HCT116 (cell line): ENCODE measurements at regions not wholly inside any gene's neighbourhood (a gene's known extent, or its start where the extent isn't known, plus 50 kb on each side); places are given as distances from the start of the nearest gene placed in this dataset.

Source experiments
- ATAC-seq: fragments of 200-7000 bp; cut with Tn5 transposase; 2 replicates; pipeline ENCODE4 v1.9.1; 2020; ENCODE audit warnings: mild to moderate bottlenecking, moderate library complexity
- BruUV-seq: library from RNA; stranded (reverse); fragments of 400-500 nt; replicated peaks from 2 replicates; lab custom pipeline; 2021; lab: Mats Ljungman, UMichigan
- CTCF ChIA-PET: fragments of 300-600 bp; sonication (Branson Sonifier 250); formaldehyde crosslinking; loops from one replicate; lab custom pipeline; 2021; ENCODE audit warnings: antibody characterized with exemption; lab: Charles Lee
- POLR2A ChIA-PET: fragments of 300-600, 350-600 bp; sonication (Branson Sonifier 250); formaldehyde crosslinking; loops from one replicate; lab custom pipeline; 2021; ENCODE audit warnings: antibody characterized with exemption; lab: Charles Lee
- RAD21 ChIA-PET, 2 experiments: fragments of 300-600 bp; sonication (Branson Sonifier 250); formaldehyde crosslinking; loops; one replicate each; lab custom pipeline; 2023; ENCODE audit warnings: low total read pairs in 2 of 2; ENCODE audit not compliant: uncharacterized antibody in 2 of 2, unreplicated experiment in 2 of 2, low non-redundant PET in 1 of 2; lab: Charles Lee
- DNase-seq: peaks from one replicate; pipeline ENCODE4 v3.0.0-alpha.2; 2010; ENCODE audit warnings: low read depth, low spot score
- H2AFZ ChIP-seq: fragments of 200-600 bp; shearing (Covaris generic), sonication (generic); 2 replicates; pipeline ENCODE4 v1.6.1; 2017; ENCODE audit warnings: low read depth, mixed run types, mixed read lengths, antibody characterized with exemption, low read length; ENCODE audit not compliant: poor library complexity, severe bottlenecking
- H3K27ac ChIP-seq: 2 replicates; pipeline ENCODE4 v1.5.1; 2012; ENCODE audit warnings: low read depth, low read length
- H3K27me3 ChIP-seq: fragments of 200-600 bp; sonication (generic); 2 replicates; pipeline ENCODE4 v1.6.1; 2016; ENCODE audit warnings: mixed run types, low read length, mixed read lengths; ENCODE audit not compliant: insufficient read depth
- H3K36me3 ChIP-seq, 2 experiments: fragments of 200-500 bp in 1 of 2; fragments of 200-600 bp in 1 of 2; sonication (Bioruptor generic) in 1 of 2; sonication (generic) in 1 of 2; 2 replicates each; pipeline versions ENCODE4 v1.5.1 to v1.6.1; 2014 to 2016; ENCODE audit warnings: low read length in 2 of 2, inconsistent platforms in 1 of 2, mixed read lengths in 1 of 2, mixed run types in 1 of 2; ENCODE audit not compliant: insufficient read depth in 2 of 2, control insufficient read depth in 1 of 2
- H3K4me1 ChIP-seq, 2 experiments: fragments of 200-600 bp in 1 of 2; sonication (generic) in 1 of 2; 2 replicates each; pipeline versions ENCODE4 v1.5.1 to v1.6.1; 2012 to 2017; ENCODE audit warnings: low read length in 2 of 2, inconsistent platforms in 1 of 2, mild to moderate bottlenecking in 1 of 2, mixed read lengths in 1 of 2, mixed run types in 1 of 2, moderate library complexity in 1 of 2; ENCODE audit not compliant: insufficient read depth in 2 of 2, control insufficient read depth in 1 of 2
- H3K4me2 ChIP-seq: fragments of 200-600 bp; sonication (generic); 2 replicates; pipeline ENCODE4 v1.6.1; 2017; ENCODE audit warnings: mixed run types, low read length, mixed read lengths
- H3K4me3 ChIP-seq, 2 experiments: fragments of 200-600 bp in 1 of 2; sonication (generic) in 1 of 2; replicated peaks in 1 of 2; 2 replicates each; pipeline ENCODE4 v1.5.1; 2011 to 2016; ENCODE audit warnings: low read length in 2 of 2, control low read depth in 1 of 2, low read depth in 1 of 2, mild to moderate bottlenecking in 1 of 2, mixed read lengths in 1 of 2, mixed run types in 1 of 2
- H3K79me2 ChIP-seq: fragments of 200-600 bp; sonication (generic); 2 replicates; pipeline ENCODE4 v1.6.1; 2017; ENCODE audit warnings: mild to moderate bottlenecking, mixed run types, low read length, moderate library complexity, mixed read lengths; ENCODE audit not compliant: insufficient read depth
- H3K9ac ChIP-seq: fragments of 200-600 bp; sonication (generic); 2 replicates; pipeline ENCODE4 v1.6.1; 2016; ENCODE audit warnings: low read length, mixed read lengths
- H3K9me2 ChIP-seq: fragments of 200-600 bp; sonication (generic), shearing (Covaris generic); 2 replicates; pipeline ENCODE4 v1.6.1; 2017; ENCODE audit warnings: mixed run types, mild to moderate bottlenecking, moderate library complexity; ENCODE audit not compliant: insufficient read depth
- H3K9me3 ChIP-seq, 2 experiments: fragments of 200-500 bp in 1 of 2; fragments of 200-600 bp in 1 of 2; sonication (Bioruptor generic) in 1 of 2; sonication (generic) in 1 of 2; 2 replicates each; pipeline ENCODE4 v1.6.1; 2014 to 2017; ENCODE audit warnings: low read length in 2 of 2, mixed read lengths in 2 of 2, inconsistent platforms in 1 of 2, low read depth in 1 of 2, mild to moderate bottlenecking in 1 of 2, mixed run types in 1 of 2, moderate library complexity in 1 of 2; ENCODE audit not compliant: control insufficient read depth in 1 of 2, insufficient read depth in 1 of 2
- H4K20me1 ChIP-seq: fragments of 200-600 bp; sonication (generic), shearing (Covaris generic); 2 replicates; pipeline ENCODE4 v1.6.1; 2017; ENCODE audit warnings: mixed run types, mild to moderate bottlenecking, moderate library complexity; ENCODE audit not compliant: insufficient read depth
- CBX3 ChIP-seq: IDR thresholded peaks from 2 replicates; pipeline ENCODE4 v1.6.1; 2012; ENCODE audit warnings: low read depth
- CTCF ChIP-seq, 3 experiments: fragments of 200-600 bp in 1 of 3; sonication (generic) in 1 of 3; IDR thresholded peaks in 2 of 3; conservative IDR thresholded peaks in 1 of 3; 2 replicates each; pipeline ENCODE4 v1.5.1; 2012 to 2017; ENCODE audit warnings: low read depth in 2 of 3, low read length in 2 of 3, antibody characterized with exemption in 1 of 3, borderline replicate concordance in 1 of 3, control low read depth in 1 of 3, mild to moderate bottlenecking in 1 of 3, mixed read lengths in 1 of 3, mixed run types in 1 of 3, moderate library complexity in 1 of 3; ENCODE audit not compliant: insufficient read depth in 1 of 3
- POLR2A ChIP-seq: IDR thresholded peaks from 2 replicates; pipeline ENCODE4 v1.7.0; 2011; ENCODE audit warnings: borderline replicate concordance; ENCODE audit not compliant: insufficient read depth, insufficient read length; ENCODE audit errors: extremely low read depth
- SIN3A ChIP-seq: IDR thresholded peaks from 2 replicates; pipeline ENCODE4 v1.6.1; 2012; ENCODE audit warnings: low read depth
- SP1 ChIP-seq: IDR thresholded peaks from 2 replicates; pipeline ENCODE4 v1.6.1; 2012; ENCODE audit warnings: low read depth
- ZNF274 ChIP-seq: fragments of 200-500 bp; sonication (Bioruptor generic); IDR thresholded peaks from 2 replicates; pipeline ENCODE4 v1.6.1; 2014; ENCODE audit warnings: mild to moderate bottlenecking, low read depth, low read length, inconsistent platforms
- intact Hi-C: fragments of 100-400 bp; cut with micrococcal nuclease; formaldehyde crosslinking; loops from 2 replicates; pipeline ENCODE4 v1.10.0; 2022

GRCh38 chr1:82836213-82836972, 1035.7 kb downstream of the ADGRL2 start:
- Histone ChIP-seq H3K9ac (no peak overlapping the region), H4K20me1 (no peaks in the 10 kb centered on the region), H3K4me3 (no peak overlapping the region), H3K4me2 (no peak overlapping the region), H2AFZ (no peak overlapping the region), H3K4me1 (no peaks in the 10 kb centered on the region), H3K9me3 (peaks cover 0 to 3% of the 10 kb centered on the region in 2 experiments; a peak in 1 of 4 replicates), H3K36me3 (no peaks in the 10 kb centered on the region), H3K9me2 (no peaks in the 10 kb centered on the region), H3K79me2 (no peaks in the 10 kb centered on the region), H3K27me3 (no peaks in the 10 kb centered on the region), H3K27ac (no peak overlapping the region)
- no TSS peak for BruUV-seq
- POLR2A ChIA-PET: no interaction called here
- CTCF ChIA-PET: no interaction called here
- ATAC-seq (no peak), DNase-seq (no peak)
- RAD21 ChIA-PET: no interaction called here
- intact Hi-C loops: no loop called here
- TF ChIP-seq CTCF (IDR thresholded peaks at IDR 0.05 in 2 of 3, conservative IDR thresholded peaks at IDR 0.05 in 1 of 3; ENCODE audit: borderline replicate concordance in 1 of 3, insufficient read depth in 1 of 3, low read depth in 2 of 3, low read length in 2 of 3) (no peak), CBX3 (no peak)
- TF ChIP-seq, all 23 proteins: peak for 0

GRCh38 chr1:82830690-82831380, 1030.1 kb downstream of the ADGRL2 start:
- Histone ChIP-seq H3K9ac (no peak overlapping the region), H2AFZ (no peak overlapping the region), H3K4me1 (no peaks in the 10 kb centered on the region), H3K36me3 (no peaks in the 10 kb centered on the region), H3K9me3 (no peaks in the 10 kb centered on the region; a peak in 1 of 4 replicates), H3K27ac (no peak overlapping the region), H4K20me1 (no peaks in the 10 kb centered on the region), H3K27me3 (no peaks in the 10 kb centered on the region), H3K4me3 (no peak overlapping the region), H3K9me2 (no peaks in the 10 kb centered on the region), H3K4me2 (no peak overlapping the region), H3K79me2 (no peaks in the 10 kb centered on the region)
- RAD21 ChIA-PET: no interaction called here
- TF ChIP-seq SIN3A (no peak), SP1 (no peak), POLR2A (no peak), CTCF (IDR thresholded peaks at IDR 0.05 in 2 of 3, conservative IDR thresholded peaks at IDR 0.05 in 1 of 3; ENCODE audit: borderline replicate concordance in 1 of 3, insufficient read depth in 1 of 3, low read depth in 2 of 3, low read length in 2 of 3) (no peak), CBX3 (no peak), ZNF274 (no peak)
- intact Hi-C loops: no loop called here
- DNase-seq: no peak
- POLR2A ChIA-PET: no interaction called here
- CTCF ChIA-PET: no interaction called here
- ATAC-seq: no peak
- BruUV-seq: no TSS peak
